Nephron (organoid): ENCODE measurements at regions not wholly inside any gene's neighbourhood (a gene's known extent, or its start where the extent isn't known, plus 50 kb on each side); places are given as distances from the start of the nearest gene placed in this dataset.

Source experiments
- H3K27ac Mint-ChIP-seq, 3 experiments: 2 replicates each; pipeline ENCODE4 v1.8.0; 2020; ENCODE audit warnings: mixed read lengths in 3 of 3, mild to moderate bottlenecking in 2 of 3, moderate library complexity in 1 of 3
- H3K27me3 Mint-ChIP-seq: 2 replicates; pipeline ENCODE4 v1.8.0; 2021; ENCODE audit warnings: low read depth, mild to moderate bottlenecking, moderate library complexity, mixed read lengths
- H3K36me3 Mint-ChIP-seq: 2 replicates; pipeline ENCODE4 v1.8.0; 2020; ENCODE audit warnings: low read depth, mixed read lengths
- H3K4me1 Mint-ChIP-seq: 2 replicates; pipeline ENCODE4 v1.8.0; 2020; ENCODE audit warnings: mixed read lengths
- H3K4me3 Mint-ChIP-seq, 3 experiments: 2 replicates each; pipeline ENCODE4 v1.8.0; 2020; ENCODE audit warnings: mild to moderate bottlenecking in 3 of 3, mixed read lengths in 3 of 3, moderate library complexity in 2 of 3
- H3K9me3 Mint-ChIP-seq: 2 replicates; pipeline ENCODE4 v1.8.0; 2020; ENCODE audit warnings: mixed read lengths
- CTCF ChIP-seq, 3 experiments: fragments of 200-600 bp; sonication (generic); IDR thresholded peaks; one replicate each; pipeline ENCODE4 v1.5.0; 2021; ENCODE audit warnings: antibody characterized with exemption in 3 of 3; ENCODE audit not compliant: unreplicated experiment in 3 of 3

GRCh38 chr5:171509467-171509866 is 90.0 kb downstream of the FGF18 start:
- Mint-ChIP-seq H3K36me3 (no peaks in the 10 kb centered on the region), H3K9me3 (no peaks in the 10 kb centered on the region), H3K27me3 (no peaks in the 10 kb centered on the region), H3K4me3 (no peak overlapping the region), H3K27ac (no peak overlapping the region), H3K4me1 (no peaks in the 10 kb centered on the region)
- no peak for TF ChIP-seq CTCF (IDR thresholded peaks at IDR 0.05; ENCODE audit: unreplicated experiment in 3 of 3)

GRCh38 chr5:171512397-171512796 is 93.0 kb downstream of the FGF18 start:
- H3K4me1 Mint-ChIP-seq, result no peaks in the 10 kb centered on the region
- TF ChIP-seq CTCF (IDR thresholded peaks at IDR 0.05; ENCODE audit: unreplicated experiment in 3 of 3), result no peak
- no peaks in the 10 kb centered on the region for H3K9me3 Mint-ChIP-seq
- H3K27me3 Mint-ChIP-seq, result peaks cover 6% of the 10 kb centered on the region
- no peak overlapping the region for H3K4me3 Mint-ChIP-seq
- no peaks in the 10 kb centered on the region for H3K36me3 Mint-ChIP-seq
- H3K27ac Mint-ChIP-seq, result no peak overlapping the region

GRCh38 chr5:171513591-171513990 is 94.1 kb downstream of the FGF18 start:
- peaks cover 12% of the 10 kb centered on the region for H3K4me1 Mint-ChIP-seq
- no peak for TF ChIP-seq CTCF (IDR thresholded peaks at IDR 0.05; ENCODE audit: unreplicated experiment in 3 of 3)
- peaks cover 9% of the 10 kb centered on the region for H3K27me3 Mint-ChIP-seq
- no peak overlapping the region for H3K27ac Mint-ChIP-seq
- no peaks in the 10 kb centered on the region for H3K9me3 Mint-ChIP-seq
- no peak overlapping the region for H3K4me3 Mint-ChIP-seq
- no peaks in the 10 kb centered on the region for H3K36me3 Mint-ChIP-seq

DNA sequence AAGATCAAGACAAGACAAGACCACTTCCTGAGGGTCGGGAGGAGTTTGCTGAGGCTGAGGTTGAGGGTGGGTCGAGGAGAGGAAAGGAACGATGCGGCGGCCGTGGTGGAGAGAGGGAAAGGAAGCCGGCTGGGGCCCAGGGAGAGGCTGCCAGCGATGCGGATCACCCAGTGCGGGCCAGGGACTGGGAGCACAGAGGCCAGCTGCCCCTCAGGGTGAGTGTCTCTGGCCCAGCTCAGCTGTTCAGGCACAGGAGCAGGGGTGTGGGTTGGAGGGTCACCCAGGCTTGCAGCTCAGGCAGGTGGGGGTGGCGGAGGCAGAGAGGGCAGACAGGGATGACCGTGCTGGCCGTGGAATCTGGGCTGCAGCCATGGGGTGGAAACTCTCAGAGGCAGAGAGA is 99.5 kb downstream of the FGF18 start:
- H3K36me3 Mint-ChIP-seq, result no peaks in the 10 kb centered on the region
- H3K4me3 Mint-ChIP-seq, result no peak overlapping the region
- peaks cover 21% of the 10 kb centered on the region for H3K27me3 Mint-ChIP-seq
- H3K9me3 Mint-ChIP-seq, result no peaks in the 10 kb centered on the region
- H3K4me1 Mint-ChIP-seq, result peaks cover 43% of the 10 kb centered on the region
- peak overlapping the region in 2 of 3 experiments; percentile 55 to 75 for H3K27ac Mint-ChIP-seq
- TF ChIP-seq CTCF (IDR thresholded peaks at IDR 0.05; ENCODE audit: unreplicated experiment in 3 of 3), result no peak

GRCh38 chr5:171520300-171521174 is 101.1 kb downstream of the FGF18 start:
- Mint-ChIP-seq H3K36me3 (no peaks in the 10 kb centered on the region), H3K27ac (peak overlapping the region in 1 of 3 experiments; percentile 99), H3K4me1 (peaks cover 59% of the 10 kb centered on the region), H3K4me3 (peak overlapping the region in 1 of 3 experiments; percentile 47), H3K27me3 (peaks cover 24% of the 10 kb centered on the region), H3K9me3 (no peaks in the 10 kb centered on the region)
- TF ChIP-seq CTCF (IDR thresholded peaks at IDR 0.05; ENCODE audit: unreplicated experiment in 3 of 3), result no peak

DNA sequence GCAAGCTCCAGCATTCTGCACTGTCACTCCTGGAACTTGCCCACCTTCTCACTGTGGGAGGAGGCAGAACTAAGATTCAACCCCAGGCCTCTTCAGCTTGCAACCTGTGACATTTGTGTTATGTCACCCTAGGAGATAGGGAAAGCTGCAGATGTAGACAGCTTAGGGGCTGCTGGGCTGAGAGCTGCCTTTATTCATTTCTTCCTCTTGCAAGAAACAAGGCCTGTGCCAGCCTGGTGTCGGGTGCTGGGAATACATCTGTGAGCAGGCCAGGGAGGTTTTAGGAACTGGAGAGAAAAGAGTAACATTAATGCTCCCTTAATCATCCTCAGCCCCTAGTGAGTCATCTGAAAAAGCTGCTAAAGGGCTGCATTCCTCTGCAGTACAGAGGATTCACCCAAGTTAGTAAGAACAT is 101.8 kb downstream of the FGF18 start:
- TF ChIP-seq CTCF (IDR thresholded peaks at IDR 0.05; ENCODE audit: unreplicated experiment in 3 of 3), result no peak
- Mint-ChIP-seq H3K9me3 (no peaks in the 10 kb centered on the region), H3K27ac (peak overlapping the region in 2 of 3 experiments; percentile 70 to 99), H3K4me1 (peaks cover 60% of the 10 kb centered on the region), H3K36me3 (no peaks in the 10 kb centered on the region), H3K27me3 (peaks cover 23% of the 10 kb centered on the region), H3K4me3 (peak overlapping the region in 1 of 3 experiments; percentile 22)
